Stimulated activated CD4-positive, alpha-beta T cell treated with anti-CD3 and anti-CD28 coated beads, Interleukin-4, amount 100 ng/mL, for 48 hours (primary cell): ENCODE measurements at regions not wholly inside any gene's neighbourhood (a gene's known extent, or its start where the extent isn't known, plus 50 kb on each side); places are given as distances from the start of the nearest gene placed in this dataset.

Experiments
- DNase-seq, 2 donors: peaks; one replicate each; pipeline ENCODE4 v3.0.0-alpha.2; 2020; ENCODE audit warnings: low read depth in 2 of 2

GRCh38 chr15:46848704-46849103 lies 868.6 kb upstream of the SEMA6D start:
- DNase-seq = no peak

DNA sequence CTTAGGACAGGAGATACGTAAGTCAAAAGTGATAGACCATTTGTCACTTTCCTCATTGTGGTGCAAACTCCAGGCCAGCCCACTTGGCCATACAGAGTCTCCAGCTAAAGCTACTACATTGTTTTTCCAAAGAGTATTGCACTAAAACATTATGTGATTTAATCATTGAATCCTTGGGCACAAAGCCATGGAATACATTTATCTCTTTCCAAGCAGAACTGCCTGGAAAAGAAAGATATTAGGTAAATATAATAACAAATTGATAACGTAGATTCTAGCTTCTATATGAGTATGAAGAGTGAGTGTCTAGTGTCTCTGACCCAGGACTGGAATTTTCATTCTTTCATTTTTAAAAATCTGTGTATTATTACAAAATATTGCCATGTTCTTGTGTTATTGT lies 863.7 kb upstream of the SEMA6D start:
- no peak for DNase-seq

- no peak for DNase-seq
Measured at GRCh38 chr15:46854564-46854963, 862.7 kb upstream of the SEMA6D start.

GRCh38 chr15:46855388-46855787 lies 861.9 kb upstream of the SEMA6D start:
- no peak for DNase-seq

DNA sequence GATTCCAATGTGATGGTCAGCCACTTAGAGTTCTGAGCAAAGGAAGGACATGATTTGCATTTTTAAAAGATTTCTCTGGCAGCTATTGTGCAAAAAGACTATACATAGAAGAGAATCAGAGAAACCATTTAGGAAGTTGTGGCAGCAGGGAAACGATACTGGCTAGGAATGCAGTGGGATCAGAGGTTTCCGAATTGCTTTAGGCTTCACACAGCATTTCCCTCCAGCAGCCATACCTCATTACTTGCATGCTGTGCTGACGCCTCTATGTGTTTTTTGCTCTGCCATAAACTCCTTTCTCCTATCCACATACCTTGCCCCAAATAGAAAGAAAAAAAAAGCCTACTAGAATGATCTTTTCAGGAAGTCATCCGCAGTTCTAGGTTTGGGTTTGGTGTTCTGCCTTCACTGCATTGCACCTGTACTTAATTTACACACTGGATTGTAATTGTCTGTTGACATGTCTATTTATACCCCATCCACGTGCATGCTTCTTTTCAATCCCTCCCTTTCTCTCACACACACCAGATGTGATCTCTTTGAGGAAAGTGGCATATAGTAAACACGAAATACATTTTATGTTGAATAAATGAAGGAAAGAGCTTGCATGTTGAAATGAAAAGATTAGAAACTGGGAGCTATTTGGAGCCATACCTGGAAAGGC lies 860.3 kb upstream of the SEMA6D start:
- DNase-seq = no peak

DNA sequence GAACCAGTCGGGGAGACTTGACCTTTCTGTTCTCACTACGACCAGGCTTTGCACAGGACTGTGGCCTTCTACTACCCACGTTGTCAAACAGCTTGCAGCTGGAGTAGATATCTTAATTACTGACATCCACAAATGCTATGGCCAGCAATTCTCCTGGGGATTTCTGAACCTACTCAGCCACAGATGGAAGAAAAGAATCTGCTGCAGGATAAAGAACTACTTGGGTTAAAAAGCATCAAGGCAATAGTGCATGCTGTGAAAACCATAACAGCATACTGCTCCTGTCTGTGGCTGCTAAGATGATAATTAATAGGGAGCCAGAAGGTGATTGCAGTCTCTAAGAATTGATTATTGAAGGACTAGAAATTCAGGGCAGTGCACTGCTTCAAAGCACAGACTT lies 859.2 kb upstream of the SEMA6D start:
- DNase-seq = no peak

GRCh38 chr15:46861796-46862195 lies 855.5 kb upstream of the SEMA6D start:
- DNase-seq = no peak

GRCh38 chr15:46865155-46865554 lies 852.1 kb upstream of the SEMA6D start:
- no peak for DNase-seq

- no peak for DNase-seq
Measured at GRCh38 chr15:46872286-46872980, 844.9 kb upstream of the SEMA6D start.

DNA sequence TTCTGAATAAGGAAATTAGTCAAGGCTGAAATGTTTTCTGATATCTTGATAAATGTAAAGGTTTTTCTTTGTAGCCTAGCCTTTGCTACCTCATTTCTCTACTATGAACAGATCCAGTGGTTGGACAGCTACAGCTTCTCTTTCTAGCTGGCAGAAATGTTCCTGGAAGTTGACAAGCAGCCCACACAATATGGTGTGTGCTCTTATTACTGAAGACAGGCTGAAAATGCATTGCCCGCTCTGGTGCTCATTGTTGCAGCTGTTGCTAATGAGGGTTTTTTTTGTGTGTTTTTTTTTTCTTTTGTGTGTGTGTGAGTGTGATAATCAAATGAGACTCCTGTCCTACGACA lies 844.3 kb upstream of the SEMA6D start:
- DNase-seq = no peak

DNA sequence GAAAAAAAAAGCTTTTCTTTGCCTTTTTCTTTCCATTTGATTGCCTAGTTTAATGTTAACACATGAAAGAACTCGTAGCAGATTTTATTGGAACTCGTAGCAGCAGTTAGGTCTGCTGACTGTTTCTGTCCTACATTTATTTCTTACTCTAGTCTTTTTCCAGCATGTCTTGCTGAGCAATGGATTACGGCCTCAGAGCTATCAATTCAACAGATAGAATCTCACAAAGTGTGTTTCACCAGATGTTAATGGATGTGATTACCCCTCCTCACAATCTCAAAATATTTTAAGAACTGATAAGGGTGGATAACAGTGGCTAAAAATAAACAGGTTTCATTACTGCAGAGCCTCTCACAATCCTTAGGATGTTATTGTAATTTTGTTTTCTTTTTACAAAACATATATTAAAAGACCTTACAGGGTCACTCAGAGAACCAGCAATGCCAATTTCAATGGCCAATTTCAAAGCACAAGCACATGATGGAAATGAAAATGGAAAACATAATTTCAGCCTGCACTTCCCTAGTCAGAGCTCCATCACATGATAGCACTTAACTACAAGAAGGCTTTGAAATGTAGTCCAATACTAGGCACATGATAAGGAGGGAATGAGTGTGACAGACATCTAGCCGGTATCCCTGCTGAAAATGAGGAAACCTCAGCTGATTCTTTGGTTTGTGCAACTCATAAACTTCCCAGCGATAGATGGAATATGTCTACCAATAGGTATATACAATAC lies 838.1 kb upstream of the SEMA6D start:
- no peak for DNase-seq

GRCh38 chr15:46880791-46881190 lies 836.5 kb upstream of the SEMA6D start:
- DNase-seq = no peak

DNA sequence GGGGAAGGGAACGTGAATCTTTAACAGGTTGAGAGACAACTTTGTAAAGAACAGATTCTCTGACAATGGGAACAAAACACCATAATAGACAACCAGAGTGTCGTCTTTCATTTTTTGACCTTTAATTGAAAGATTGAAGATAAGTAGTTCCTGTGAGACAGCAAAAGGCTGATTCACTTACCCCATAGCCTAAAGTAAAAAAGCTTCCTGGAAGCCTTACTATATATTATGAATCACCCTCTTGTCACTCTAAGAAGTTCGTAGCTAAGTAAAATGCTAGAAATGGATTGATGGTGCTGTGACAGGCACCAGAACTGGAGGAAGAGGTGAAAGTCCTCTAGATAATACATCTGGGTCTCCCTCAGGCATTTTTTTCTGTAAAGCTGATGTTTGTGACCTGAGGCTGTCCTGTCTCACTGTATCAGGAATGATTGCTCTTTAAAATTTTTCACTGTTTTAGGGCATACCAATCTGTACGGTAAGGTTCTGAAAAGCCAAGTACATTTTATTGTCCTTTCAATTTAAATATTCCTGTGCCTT lies 824.6 kb upstream of the SEMA6D start:
- DNase-seq = no peak

- DNase-seq = no peak
Measured at GRCh38 chr15:46894644-46895043, 822.7 kb upstream of the SEMA6D start.

DNA sequence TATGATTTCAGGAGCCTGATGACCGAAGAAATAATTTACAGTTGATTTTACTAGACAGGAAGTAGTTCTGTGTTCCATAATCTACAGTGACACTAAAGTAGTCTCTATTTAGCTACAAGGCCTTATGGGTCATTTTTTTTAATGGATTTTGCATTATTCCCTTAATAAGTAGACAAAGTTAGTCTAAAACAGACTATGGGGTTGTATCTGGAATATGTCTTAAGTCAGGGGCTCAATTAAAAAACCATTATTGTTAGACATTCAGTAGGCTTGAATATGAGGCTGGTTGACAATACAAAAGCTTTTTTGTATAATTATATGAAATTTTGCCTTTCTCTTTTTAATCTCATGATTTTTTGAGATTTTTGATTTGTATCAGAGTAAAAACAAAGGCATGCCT lies 820.0 kb upstream of the SEMA6D start:
- no peak for DNase-seq

DNA sequence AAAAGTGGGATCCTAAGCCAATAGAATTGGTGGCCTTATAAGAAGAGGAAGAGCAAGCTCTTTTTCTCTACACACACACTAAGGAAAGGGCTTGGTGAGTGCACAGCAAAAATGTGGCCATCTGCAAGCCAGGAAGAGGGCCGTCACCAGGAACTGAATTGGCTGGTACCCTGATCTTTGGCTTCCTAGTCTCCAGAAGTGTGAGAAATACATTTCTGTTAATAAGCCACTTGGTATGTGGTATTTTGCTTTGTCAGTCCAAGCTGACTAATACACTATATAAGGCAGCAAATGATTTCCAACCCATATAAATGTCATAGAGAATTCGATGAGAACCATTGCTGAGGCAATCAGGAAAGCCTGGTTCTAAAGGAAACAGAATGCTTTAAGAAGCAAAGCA lies 816.3 kb upstream of the SEMA6D start:
- DNase-seq = no peak

DNA sequence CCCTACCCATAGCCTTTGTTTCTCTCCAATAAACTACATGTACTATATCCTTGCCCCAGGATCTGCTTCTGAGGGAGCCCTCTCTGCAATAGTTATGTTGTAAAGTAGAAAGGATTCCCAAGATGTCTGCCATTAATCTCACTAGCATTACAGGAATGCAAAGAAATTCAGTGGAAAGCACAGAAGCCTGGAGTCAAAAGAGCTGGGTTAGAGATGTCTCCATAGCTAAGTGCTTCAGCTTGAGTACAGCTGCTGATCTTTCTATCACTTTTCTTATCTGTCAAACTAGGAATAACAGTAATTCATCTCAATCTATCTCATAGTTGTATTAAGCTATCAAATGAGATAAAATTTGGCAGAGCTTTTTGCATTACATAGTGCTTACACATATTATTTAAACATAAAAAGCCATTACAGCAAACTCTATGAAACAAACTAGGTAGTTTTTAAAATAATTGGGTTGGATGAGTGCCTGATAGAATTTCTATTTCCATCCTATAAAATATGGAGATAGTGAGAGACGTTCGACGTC lies 799.5 kb upstream of the SEMA6D start:
- no peak for DNase-seq

DNA sequence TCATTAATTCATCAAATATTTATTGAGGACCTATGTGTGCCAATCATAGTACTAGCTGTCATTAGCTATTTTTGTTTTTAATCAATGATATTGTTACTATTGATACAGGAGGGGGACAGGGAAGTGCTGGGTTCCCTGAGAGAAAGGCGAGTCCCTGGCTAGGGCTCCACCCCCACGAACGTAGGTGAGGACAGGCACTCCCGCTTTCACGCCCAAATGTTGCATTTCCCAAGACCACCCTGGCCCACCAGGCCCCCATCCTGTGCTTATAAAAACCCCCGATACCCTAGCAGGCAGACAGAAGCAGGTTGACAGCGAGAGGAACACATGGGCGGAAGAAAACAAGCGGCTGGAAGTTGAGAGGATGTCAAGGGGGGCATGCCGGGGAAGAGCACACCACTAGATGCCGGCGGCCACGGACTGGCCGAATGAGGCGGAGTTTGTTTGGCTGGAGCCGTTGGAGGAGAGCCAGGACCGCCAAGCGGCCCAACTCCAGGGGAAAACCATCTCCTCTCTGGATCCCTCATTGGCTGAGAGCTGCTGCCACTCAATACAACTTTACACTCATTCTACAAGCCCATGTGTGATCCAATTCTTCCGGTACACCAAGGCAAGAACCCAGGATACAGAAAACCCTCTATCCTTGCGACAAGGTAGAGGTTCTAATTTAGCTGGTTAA lies 798.7 kb upstream of the SEMA6D start:
- DNase-seq = no peak

DNA sequence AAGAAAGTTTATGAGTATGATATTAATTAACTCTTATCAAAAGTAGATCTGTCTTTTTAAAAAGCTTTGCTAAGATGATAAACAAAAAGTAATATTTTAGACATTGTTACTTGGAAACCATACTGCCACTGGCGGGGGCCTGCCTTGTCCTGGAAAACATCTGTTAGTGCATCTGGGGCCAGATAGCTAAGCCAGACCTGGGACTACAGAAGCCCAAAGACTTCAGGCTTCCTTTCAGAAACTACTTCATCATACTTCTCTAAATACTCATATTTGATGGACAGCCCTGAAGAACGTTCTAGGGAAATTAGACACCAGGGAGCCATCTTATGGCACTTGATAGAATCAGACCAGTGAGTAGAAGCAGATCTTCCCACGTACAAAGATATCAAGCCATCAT lies 795.4 kb upstream of the SEMA6D start:
- DNase-seq = no peak

- no peak for DNase-seq
Measured at GRCh38 chr15:46930426-46930825, 786.9 kb upstream of the SEMA6D start.

GRCh38 chr15:46933332-46933731 lies 784.0 kb upstream of the SEMA6D start:
- no peak for DNase-seq

DNA sequence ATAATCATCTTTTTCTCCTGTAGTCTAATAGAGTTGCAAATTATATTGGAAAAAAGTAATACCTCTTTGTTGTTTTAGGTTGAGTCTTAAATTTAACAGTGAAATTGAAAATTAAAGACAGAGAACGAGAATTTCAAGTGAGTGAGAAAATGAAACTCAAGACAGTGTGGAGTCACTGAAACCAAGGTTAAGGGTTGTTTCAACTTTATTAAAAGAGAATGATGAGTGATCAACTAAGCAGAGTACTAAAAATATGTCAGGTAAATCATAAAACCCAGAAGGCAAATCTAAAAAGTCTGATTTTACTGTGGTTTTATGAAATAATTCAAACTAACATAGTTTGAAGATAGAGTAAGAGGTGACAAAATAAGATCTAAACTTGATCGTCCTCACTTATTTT lies 782.5 kb upstream of the SEMA6D start:
- no peak for DNase-seq
